ENCODE measurements at regions not wholly inside any gene's neighbourhood (a gene's known extent, or its start where the extent isn't known, plus 50 kb on each side); places are given as distances from the start of the nearest gene placed in this dataset.

DNA sequence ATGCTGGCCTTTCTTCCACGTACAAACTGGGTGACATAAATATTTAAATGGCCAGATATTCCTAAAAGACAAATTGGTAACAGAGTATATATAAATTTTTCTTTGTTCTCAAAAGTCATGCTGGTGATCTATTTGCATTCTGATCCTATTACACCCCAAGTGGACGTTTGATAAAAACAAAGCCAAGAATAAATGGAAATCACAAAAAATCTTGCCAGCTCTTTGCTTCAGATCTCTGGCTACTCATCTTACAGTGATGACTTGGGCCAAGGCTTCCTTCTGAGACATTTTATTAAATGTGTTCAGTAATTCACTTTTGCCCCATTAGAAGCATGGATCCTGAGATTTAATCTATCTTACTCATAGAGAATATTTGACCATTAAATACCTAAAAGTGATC is 444.3 kb upstream of the PIK3R1 start:
- RAD21 ChIA-PET (ENCODE audit: unreplicated experiment) = no interaction called here
- TF ChIP-seq SIX5 (IDR thresholded peaks at IDR 0.05; ENCODE audit: low read depth, low read length, severe bottlenecking) (no peak), ATF7 (IDR thresholded peaks at IDR 0.05; ENCODE audit: low read depth) (no peak), PAX5 (IDR thresholded peaks at IDR 0.05; ENCODE audit: borderline replicate concordance, low read depth, low read length) (no peak), NRF1 (conservative IDR thresholded peaks at IDR 0.05; ENCODE audit: low read depth, low read length) (no peak), ZNF207 (IDR thresholded peaks at IDR 0.05; ENCODE audit: borderline replicate concordance) (no peak), ZNF274 (IDR thresholded peaks at IDR 0.05; ENCODE audit: insufficient read depth, insufficient read length) (no peak), TARDBP (IDR thresholded peaks at IDR 0.05; ENCODE audit: borderline replicate concordance) (no peak)
- TF ChIP-seq, protein P1, sequence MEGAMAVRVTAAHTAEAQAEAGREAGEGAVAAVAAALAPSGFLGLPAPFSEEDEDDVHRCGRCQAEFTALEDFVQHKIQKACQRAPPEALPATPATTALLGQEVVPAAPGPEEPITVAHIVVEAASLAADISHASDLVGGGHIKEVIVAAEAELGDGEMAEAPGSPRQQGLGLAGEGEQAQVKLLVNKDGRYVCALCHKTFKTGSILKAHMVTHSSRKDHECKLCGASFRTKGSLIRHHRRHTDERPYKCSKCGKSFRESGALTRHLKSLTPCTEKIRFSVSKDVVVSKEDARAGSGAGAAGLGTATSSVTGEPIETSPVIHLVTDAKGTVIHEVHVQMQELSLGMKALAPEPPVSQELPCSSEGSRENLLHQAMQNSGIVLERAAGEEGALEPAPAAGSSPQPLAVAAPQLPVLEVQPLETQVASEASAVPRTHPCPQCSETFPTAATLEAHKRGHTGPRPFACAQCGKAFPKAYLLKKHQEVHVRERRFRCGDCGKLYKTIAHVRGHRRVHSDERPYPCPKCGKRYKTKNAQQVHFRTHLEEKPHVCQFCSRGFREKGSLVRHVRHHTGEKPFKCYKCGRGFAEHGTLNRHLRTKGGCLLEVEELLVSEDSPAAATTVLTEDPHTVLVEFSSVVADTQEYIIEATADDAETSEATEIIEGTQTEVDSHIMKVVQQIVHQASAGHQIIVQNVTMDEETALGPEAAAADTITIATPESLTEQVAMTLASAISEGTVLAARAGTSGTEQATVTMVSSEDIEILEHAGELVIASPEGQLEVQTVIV (IDR thresholded peaks at IDR 0.05; ENCODE audit: borderline replicate concordance, partially characterized antibody) = no peak
- TF ChIP-seq, protein P2, sequence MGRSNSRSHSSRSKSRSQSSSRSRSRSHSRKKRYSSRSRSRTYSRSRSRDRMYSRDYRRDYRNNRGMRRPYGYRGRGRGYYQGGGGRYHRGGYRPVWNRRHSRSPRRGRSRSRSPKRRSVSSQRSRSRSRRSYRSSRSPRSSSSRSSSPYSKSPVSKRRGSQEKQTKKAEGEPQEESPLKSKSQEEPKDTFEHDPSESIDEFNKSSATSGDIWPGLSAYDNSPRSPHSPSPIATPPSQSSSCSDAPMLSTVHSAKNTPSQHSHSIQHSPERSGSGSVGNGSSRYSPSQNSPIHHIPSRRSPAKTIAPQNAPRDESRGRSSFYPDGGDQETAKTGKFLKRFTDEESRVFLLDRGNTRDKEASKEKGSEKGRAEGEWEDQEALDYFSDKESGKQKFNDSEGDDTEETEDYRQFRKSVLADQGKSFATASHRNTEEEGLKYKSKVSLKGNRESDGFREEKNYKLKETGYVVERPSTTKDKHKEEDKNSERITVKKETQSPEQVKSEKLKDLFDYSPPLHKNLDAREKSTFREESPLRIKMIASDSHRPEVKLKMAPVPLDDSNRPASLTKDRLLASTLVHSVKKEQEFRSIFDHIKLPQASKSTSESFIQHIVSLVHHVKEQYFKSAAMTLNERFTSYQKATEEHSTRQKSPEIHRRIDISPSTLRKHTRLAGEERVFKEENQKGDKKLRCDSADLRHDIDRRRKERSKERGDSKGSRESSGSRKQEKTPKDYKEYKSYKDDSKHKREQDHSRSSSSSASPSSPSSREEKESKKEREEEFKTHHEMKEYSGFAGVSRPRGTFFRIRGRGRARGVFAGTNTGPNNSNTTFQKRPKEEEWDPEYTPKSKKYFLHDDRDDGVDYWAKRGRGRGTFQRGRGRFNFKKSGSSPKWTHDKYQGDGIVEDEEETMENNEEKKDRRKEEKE (IDR thresholded peaks at IDR 0.05) = no peak
- DNase-seq (ENCODE audit: low read depth, low spot score) (no peak), FAIRE-seq (no peak), ATAC-seq (no peak)
- intact Hi-C loops (cut with micrococcal nuclease; ENCODE audit: unreplicated experiment) = no loop called here
- in situ Hi-C loops (cut with MboI) = no loop called here
- Histone ChIP-seq H4K20me1 (ENCODE audit: control insufficient read depth, insufficient read depth) (no peaks in the 10 kb centered on the region), H3K4me2 (ENCODE audit: control insufficient read depth, insufficient read depth) (no peak overlapping the region), H3K9ac (ENCODE audit: control insufficient read depth, insufficient read depth, low read length) (no peak overlapping the region), H3K4me1 (ENCODE audit: control insufficient read depth, insufficient read depth, low read length) (no peaks in the 10 kb centered on the region), H3K79me2 (ENCODE audit: control insufficient read depth, insufficient read depth, low read length) (no peaks in the 10 kb centered on the region), H3K27ac (ENCODE audit: control insufficient read depth, insufficient read depth) (no peak overlapping the region), H3K4me3 (no peak overlapping the region), H3K27me3 (replicated peaks in 1 of 2; ENCODE audit: control insufficient read depth in 2 of 2, insufficient read depth in 2 of 2, low read length in 1 of 2) (no peaks in the 10 kb centered on the region), H3K9me3 (replicated peaks; ENCODE audit: control insufficient read depth, insufficient read depth, low read length) (no peaks in the 10 kb centered on the region; the same call in 2 of the 3 replicates), H2AFZ (ENCODE audit: control insufficient read depth, low read depth, low read length) (no peak overlapping the region), H3K36me3 (ENCODE audit: control insufficient read depth in 2 of 2, insufficient read depth in 2 of 2, low read length in 1 of 2) (no peaks in the 10 kb centered on the region)
- SMC1A ChIA-PET (ENCODE audit: uncharacterized antibody, unreplicated experiment) = no interaction called here
- WGBS (ENCODE audit: insufficient coverage, insufficient replicate concordance, low lambda C conversion rate, missing lambda C conversion rate) = 0% methylated on average over 2 of the region's 2 CpGs
- CTCF ChIA-PET = no interaction called here
- POLR2A ChIA-PET = no interaction called here
- no TSS peak for BruUV-seq (replicated peaks)
